DND-41 (cell line): ENCODE measurements at regions not wholly inside any gene's neighbourhood (a gene's known extent, or its start where the extent isn't known, plus 50 kb on each side); places are given as distances from the start of the nearest gene placed in this dataset.

Experiments
- ATAC-seq: fragments of 200-7000 bp; cut with Tn5 transposase; 3 replicates; pipeline ENCODE4 v1.9.1; 2021; ENCODE audit warnings: low read depth; ENCODE audit not compliant: insufficient read depth
- DNase-seq: peaks from one replicate; pipeline ENCODE4 v3.0.0-alpha.2; 2020
- H2AFZ ChIP-seq: 2 replicates; pipeline ENCODE4 v1.6.0; 2012; ENCODE audit warnings: low read depth, low read length
- H3K27ac ChIP-seq: 2 replicates; pipeline ENCODE4 v1.5.1; 2012; ENCODE audit warnings: low read length, inconsistent platforms
- H3K27me3 ChIP-seq: fragments of 200-600 bp; sonication (generic); 2 replicates; pipeline ENCODE4 v1.6.0; 2012; ENCODE audit warnings: low read length, mild to moderate bottlenecking, inconsistent platforms; ENCODE audit not compliant: insufficient read depth, poor library complexity
- H3K36me3 ChIP-seq: 2 replicates; pipeline ENCODE4 v1.5.1; 2012; ENCODE audit warnings: low read length, inconsistent platforms; ENCODE audit not compliant: insufficient read depth
- H3K4me1 ChIP-seq: 2 replicates; pipeline ENCODE4 v1.5.1; 2012; ENCODE audit warnings: mild to moderate bottlenecking, low read length; ENCODE audit not compliant: insufficient read depth
- H3K4me2 ChIP-seq: 2 replicates; pipeline ENCODE4 v1.6.0; 2012; ENCODE audit warnings: mild to moderate bottlenecking, moderate library complexity, low read length, inconsistent platforms; ENCODE audit not compliant: insufficient read depth
- H3K4me3 ChIP-seq, 2 experiments: fragments of 200-600 bp in 1 of 2; shearing (Covaris generic) in 1 of 2; 2 replicates each; pipeline ENCODE4 v1.5.1; 2012 to 2016; ENCODE audit warnings: inconsistent platforms in 2 of 2, low read length in 2 of 2, mild to moderate bottlenecking in 2 of 2, low read depth in 1 of 2, moderate library complexity in 1 of 2
- H3K79me2 ChIP-seq: 2 replicates; pipeline ENCODE4 v1.6.0; 2012; ENCODE audit warnings: low read length, inconsistent platforms; ENCODE audit not compliant: insufficient read depth
- H3K9ac ChIP-seq: 2 replicates; pipeline ENCODE4 v1.6.0; 2012; ENCODE audit warnings: low read depth, mild to moderate bottlenecking, inconsistent platforms, low read length, moderate library complexity
- H3K9me3 ChIP-seq: 2 replicates; pipeline ENCODE4 v1.5.1; 2012; ENCODE audit warnings: low read length, moderate library complexity, mild to moderate bottlenecking, inconsistent platforms; ENCODE audit not compliant: insufficient read depth, severe bottlenecking
- H4K20me1 ChIP-seq: 2 replicates; pipeline ENCODE4 v1.6.0; 2012; ENCODE audit warnings: low read length; ENCODE audit not compliant: insufficient read depth
- EZH2 ChIP-seq: IDR thresholded peaks from 3 replicates; pipeline ENCODE4 v1.6.1; 2012; ENCODE audit warnings: borderline replicate concordance, low read depth, mild to moderate bottlenecking, moderate library complexity, low read length, inconsistent platforms; ENCODE audit not compliant: severe bottlenecking
- TF ChIP-seq, protein P1 (sequence below): IDR thresholded peaks from 2 replicates; pipeline ENCODE4 v1.5.1; 2012; ENCODE audit warnings: borderline replicate concordance, low read length, moderate library complexity, mild to moderate bottlenecking; ENCODE audit not compliant: poor library complexity, severe bottlenecking; ENCODE audit errors: extremely low read depth

DNA sequence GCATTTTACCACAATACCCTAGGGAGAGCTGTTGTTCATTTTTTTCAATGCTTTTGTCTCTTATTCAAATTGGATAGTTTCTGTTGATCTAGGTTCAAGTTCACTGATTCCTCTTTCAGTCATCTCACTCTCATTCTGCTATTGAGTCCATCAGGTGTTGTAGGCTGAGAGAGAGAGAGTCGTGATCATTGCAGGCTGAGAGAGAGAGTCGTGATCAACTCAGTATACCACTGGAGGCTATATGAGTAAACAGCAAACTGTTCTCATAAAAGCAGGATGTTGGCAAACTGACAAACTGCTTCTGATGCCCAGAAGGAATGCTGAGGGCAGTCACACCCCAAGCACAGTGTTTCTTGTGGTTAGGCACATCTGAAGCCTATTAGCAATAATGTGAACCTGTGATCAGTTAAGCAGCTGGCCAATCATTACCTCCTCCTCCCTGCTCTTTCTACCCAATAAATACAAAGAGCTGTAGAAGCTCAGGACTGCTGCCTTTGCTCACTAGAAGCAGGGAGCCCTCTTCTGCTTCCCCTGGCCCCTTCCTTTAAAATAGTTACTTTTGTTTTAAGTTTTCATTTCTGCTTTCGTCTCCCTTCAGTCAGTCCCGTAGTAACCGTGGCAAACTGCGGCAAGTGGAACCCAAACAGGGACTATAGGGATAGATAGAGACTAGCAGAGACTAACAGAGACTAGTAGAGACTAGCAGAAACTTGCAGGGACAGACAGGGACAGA lies 476.1 kb upstream of the ACO1 start:
- Histone ChIP-seq H3K27me3 (no peaks in the 10 kb centered on the region), H3K27ac (no peak overlapping the region), H3K4me3 (no peak overlapping the region), H4K20me1 (no peaks in the 10 kb centered on the region), H3K4me2 (no peak overlapping the region), H3K4me1 (no peaks in the 10 kb centered on the region), H3K9me3 (no peaks in the 10 kb centered on the region), H2AFZ (no peak overlapping the region), H3K9ac (no peak overlapping the region), H3K79me2 (no peaks in the 10 kb centered on the region), H3K36me3 (no peaks in the 10 kb centered on the region)
- TF ChIP-seq EZH2: no peak
- TF ChIP-seq, protein P1, sequence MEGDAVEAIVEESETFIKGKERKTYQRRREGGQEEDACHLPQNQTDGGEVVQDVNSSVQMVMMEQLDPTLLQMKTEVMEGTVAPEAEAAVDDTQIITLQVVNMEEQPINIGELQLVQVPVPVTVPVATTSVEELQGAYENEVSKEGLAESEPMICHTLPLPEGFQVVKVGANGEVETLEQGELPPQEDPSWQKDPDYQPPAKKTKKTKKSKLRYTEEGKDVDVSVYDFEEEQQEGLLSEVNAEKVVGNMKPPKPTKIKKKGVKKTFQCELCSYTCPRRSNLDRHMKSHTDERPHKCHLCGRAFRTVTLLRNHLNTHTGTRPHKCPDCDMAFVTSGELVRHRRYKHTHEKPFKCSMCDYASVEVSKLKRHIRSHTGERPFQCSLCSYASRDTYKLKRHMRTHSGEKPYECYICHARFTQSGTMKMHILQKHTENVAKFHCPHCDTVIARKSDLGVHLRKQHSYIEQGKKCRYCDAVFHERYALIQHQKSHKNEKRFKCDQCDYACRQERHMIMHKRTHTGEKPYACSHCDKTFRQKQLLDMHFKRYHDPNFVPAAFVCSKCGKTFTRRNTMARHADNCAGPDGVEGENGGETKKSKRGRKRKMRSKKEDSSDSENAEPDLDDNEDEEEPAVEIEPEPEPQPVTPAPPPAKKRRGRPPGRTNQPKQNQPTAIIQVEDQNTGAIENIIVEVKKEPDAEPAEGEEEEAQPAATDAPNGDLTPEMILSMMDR: no peak
- ATAC-seq (no peak), DNase-seq (no peak)

DNA sequence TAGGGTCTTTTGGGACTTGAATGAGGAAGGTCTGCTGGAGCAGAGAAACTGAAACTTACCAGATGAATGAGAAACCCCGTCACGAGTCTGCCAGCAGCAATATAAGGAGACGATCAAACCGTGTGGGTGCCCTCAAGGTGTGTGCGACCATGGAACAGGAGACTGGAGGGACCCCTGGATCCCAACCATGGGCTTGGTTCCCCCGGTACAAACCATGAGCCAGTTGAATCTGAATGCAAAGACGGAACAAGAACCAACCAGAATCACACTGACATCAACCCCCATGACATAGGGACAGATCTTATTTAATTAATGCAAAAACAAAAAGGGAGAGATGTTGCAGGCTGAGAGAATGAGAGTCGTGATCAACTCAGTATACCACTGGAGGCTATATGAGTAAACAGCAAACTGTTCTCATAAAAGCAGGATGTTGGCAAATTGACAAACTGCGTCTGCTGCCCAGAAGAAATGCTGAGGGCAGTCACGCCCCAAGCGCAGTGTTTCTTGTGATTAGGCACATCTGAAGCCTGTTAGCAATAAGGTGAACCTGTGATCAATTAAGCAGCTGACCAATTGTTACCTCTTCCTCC lies 475.5 kb upstream of the ACO1 start:
- ATAC-seq (no peak), DNase-seq (no peak)
- H3K27me3 ChIP-seq: no peaks in the 10 kb centered on the region
- no peaks in the 10 kb centered on the region for H4K20me1 ChIP-seq
- no peaks in the 10 kb centered on the region for H3K36me3 ChIP-seq
- TF ChIP-seq, protein P1: no peak
- TF ChIP-seq EZH2: no peak
- H3K4me2 ChIP-seq: no peak overlapping the region
- H3K9ac ChIP-seq: no peak overlapping the region
- H3K79me2 ChIP-seq: no peaks in the 10 kb centered on the region
- H3K4me3 ChIP-seq: no peak overlapping the region
- H3K9me3 ChIP-seq: no peaks in the 10 kb centered on the region
- H3K27ac ChIP-seq: no peak overlapping the region
- no peak overlapping the region for H2AFZ ChIP-seq
- H3K4me1 ChIP-seq: no peaks in the 10 kb centered on the region

DNA sequence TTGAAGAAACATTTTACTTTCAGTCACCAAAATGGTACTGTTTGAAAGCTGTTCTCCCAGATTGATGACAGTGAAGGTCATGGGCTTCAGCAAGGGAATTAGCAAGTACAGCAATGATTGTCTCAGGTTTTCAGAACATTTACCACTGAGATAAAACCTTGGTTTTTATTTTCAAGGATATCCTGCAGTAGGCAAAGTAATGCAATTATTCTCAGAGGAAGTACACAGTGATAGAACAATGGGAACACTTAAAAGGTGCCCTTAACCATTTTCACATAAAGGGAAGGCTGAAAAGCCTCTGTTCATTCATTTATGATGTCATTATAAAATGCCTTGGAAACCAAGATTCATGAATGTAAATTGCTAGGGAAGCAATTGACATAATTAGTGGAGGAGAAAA lies 471.8 kb upstream of the ACO1 start:
- Histone ChIP-seq H3K4me2 (no peak overlapping the region), H3K36me3 (no peaks in the 10 kb centered on the region), H3K27ac (no peak overlapping the region), H3K4me3 (no peak overlapping the region), H4K20me1 (no peaks in the 10 kb centered on the region), H3K27me3 (no peaks in the 10 kb centered on the region), H3K79me2 (no peaks in the 10 kb centered on the region), H3K4me1 (no peaks in the 10 kb centered on the region), H3K9ac (no peak overlapping the region), H2AFZ (no peak overlapping the region), H3K9me3 (no peaks in the 10 kb centered on the region)
- ATAC-seq: no peak
- no peak for DNase-seq
- no peak for TF ChIP-seq EZH2
- TF ChIP-seq, protein P1: no peak
